Left renal pelvis (tissue), 4 donors: ENCODE measurements at regions not wholly inside any gene's neighbourhood (a gene's known extent, or its start where the extent isn't known, plus 50 kb on each side); places are given as distances from the start of the nearest gene placed in this dataset.

Experiments used
- DNase-seq, 4 donors: peaks; one replicate each; pipeline ENCODE4 v3.0.0-alpha.2; 2013; ENCODE audit warnings: low read depth in 4 of 4, low spot score in 3 of 4

- DNase-seq: no peak
Measured at GRCh38 chr17:77697480-77698400, 260.8 kb upstream of the TNRC6C start.

GRCh38 chr17:77698903-77699623, 259.4 kb upstream of the TNRC6C start:
- no peak for DNase-seq

GRCh38 chr17:77700165-77700881, 258.2 kb upstream of the TNRC6C start:
- no peak for DNase-seq

- no peak for DNase-seq
Measured at GRCh38 chr17:77701996-77702395, 256.5 kb upstream of the TNRC6C start.

GRCh38 chr17:77704048-77704815, 254.3 kb upstream of the TNRC6C start:
- DNase-seq: no peak

GRCh38 chr17:77706938-77707337, 251.6 kb upstream of the TNRC6C start:
- DNase-seq: no peak

GRCh38 chr17:77707546-77707945, 251.0 kb upstream of the TNRC6C start:
- no peak for DNase-seq

GRCh38 chr17:77708049-77708448, 250.5 kb upstream of the TNRC6C start:
- DNase-seq: no peak

GRCh38 chr17:77708936-77709335, 249.6 kb upstream of the TNRC6C start:
- no peak for DNase-seq

GRCh38 chr17:77709594-77709993, 248.9 kb upstream of the TNRC6C start:
- DNase-seq: no peak

GRCh38 chr17:77712578-77712977, 245.9 kb upstream of the TNRC6C start:
- DNase-seq: no peak

- DNase-seq: no peak
Measured at GRCh38 chr17:77716289-77716926, 242.1 kb upstream of the TNRC6C start.

GRCh38 chr17:77717941-77718668, 240.4 kb upstream of the TNRC6C start:
- no peak for DNase-seq

- DNase-seq: no peak
Measured at GRCh38 chr17:77718669-77718961, 239.9 kb upstream of the TNRC6C start.

- no peak for DNase-seq
Measured at GRCh38 chr17:77719806-77720205, 238.7 kb upstream of the TNRC6C start.

- DNase-seq: no peak
Measured at GRCh38 chr17:77720946-77721845, 237.3 kb upstream of the TNRC6C start.

- no peak for DNase-seq
Measured at GRCh38 chr17:77721846-77722160, 236.7 kb upstream of the TNRC6C start.

GRCh38 chr17:77722366-77722765, 236.1 kb upstream of the TNRC6C start:
- no peak for DNase-seq
